ENCODE measurements at regions not wholly inside any gene's neighbourhood (a gene's known extent, or its start where the extent isn't known, plus 50 kb on each side); places are given as distances from the start of the nearest gene placed in this dataset.

- TF ChIP-seq CTCF (IDR thresholded peaks at IDR 0.05), result no peak
- TF ChIP-seq POLR2A (IDR thresholded peaks at IDR 0.05), result no peak
Measured at GRCh38 chr3:170709046-170709445, 123.2 kb upstream of the SLC7A14 start.

All from esophagus squamous epithelium (tissue), 4 donors.